H9 (cell line): ENCODE measurements at regions not wholly inside any gene's neighbourhood (a gene's known extent, or its start where the extent isn't known, plus 50 kb on each side); places are given as distances from the start of the nearest gene placed in this dataset.

ENCODE experiments used
- DNase-seq: peaks from one replicate; pipeline ENCODE4 v3.0.0-alpha.2; 2017
- H2AFZ ChIP-seq: one replicate; pipeline ENCODE4 v1.6.1; 2013; ENCODE audit warnings: mild to moderate bottlenecking, low read length, control low read depth, moderate library complexity
- H2AK5ac ChIP-seq: 2 replicates; pipeline ENCODE4 v1.6.1; 2013; ENCODE audit warnings: low read length, control low read depth, mixed read lengths; ENCODE audit not compliant: insufficient read length
- H2BK120ac ChIP-seq: one replicate; pipeline ENCODE4 v1.6.1; 2013; ENCODE audit warnings: low read depth, mild to moderate bottlenecking, low read length, control low read depth, inconsistent platforms; ENCODE audit not compliant: poor library complexity, severe bottlenecking
- H2BK12ac ChIP-seq: 2 replicates; pipeline ENCODE4 v1.6.1; 2013; ENCODE audit warnings: low read length, control low read depth, mixed read lengths, low read depth; ENCODE audit not compliant: insufficient read length
- H2BK15ac ChIP-seq: 2 replicates; pipeline ENCODE4 v1.6.1; 2013; ENCODE audit warnings: low read depth, low read length, control low read depth
- H2BK20ac ChIP-seq: one replicate; pipeline ENCODE4 v1.6.1; 2013; ENCODE audit warnings: low read depth, mild to moderate bottlenecking, low read length, control low read depth, inconsistent platforms; ENCODE audit not compliant: poor library complexity, severe bottlenecking
- H2BK5ac ChIP-seq: 2 replicates; pipeline ENCODE4 v1.6.1; 2013; ENCODE audit warnings: low read length, control low read depth, mixed read lengths; ENCODE audit not compliant: insufficient read length
- H3K14ac ChIP-seq: 2 replicates; pipeline ENCODE4 v1.6.1; 2013; ENCODE audit warnings: low read length, control low read depth; ENCODE audit not compliant: insufficient read depth
- H3K18ac ChIP-seq: 2 replicates; pipeline ENCODE4 v1.6.1; 2013; ENCODE audit warnings: low read depth, mild to moderate bottlenecking, mixed read lengths, low read length, control low read depth; ENCODE audit not compliant: insufficient read length
- H3K23ac ChIP-seq: 2 replicates; pipeline ENCODE4 v1.6.1; 2013; ENCODE audit warnings: low read length, control low read depth, mixed read lengths, low read depth; ENCODE audit not compliant: insufficient read length
- H3K23me2 ChIP-seq: 2 replicates; pipeline ENCODE4 v1.6.1; 2013; ENCODE audit warnings: low read depth, mild to moderate bottlenecking, mixed read lengths, low read length, control low read depth; ENCODE audit not compliant: insufficient read length, poor library complexity, severe bottlenecking
- H3K27ac ChIP-seq: 2 replicates; pipeline ENCODE4 v1.5.1; 2013; ENCODE audit warnings: low read length, control low read depth, mixed read lengths, low read depth; ENCODE audit not compliant: insufficient read length
- H3K27me3 ChIP-seq: 2 replicates; pipeline ENCODE4 v1.6.1; 2013; ENCODE audit warnings: low read length, control low read depth, inconsistent platforms; ENCODE audit not compliant: insufficient read depth
- H3K4ac ChIP-seq: 2 replicates; pipeline ENCODE4 v1.6.1; 2013; ENCODE audit warnings: low read depth, mild to moderate bottlenecking, control low read depth, inconsistent platforms, low read length, moderate library complexity
- H3K4me1 ChIP-seq: 2 replicates; pipeline ENCODE4 v1.6.1; 2013; ENCODE audit warnings: low read length, control low read depth, inconsistent platforms; ENCODE audit not compliant: insufficient read depth
- H3K4me2 ChIP-seq: 2 replicates; pipeline ENCODE4 v1.6.1; 2013; ENCODE audit warnings: low read length, control low read depth, mixed read lengths; ENCODE audit not compliant: insufficient read length, insufficient read depth
- H3K56ac ChIP-seq: 2 replicates; pipeline ENCODE4 v1.6.1; 2013; ENCODE audit warnings: low read depth, mild to moderate bottlenecking, mixed read lengths, low read length, control low read depth; ENCODE audit not compliant: insufficient read length
- H3K79me1 ChIP-seq: 2 replicates; pipeline ENCODE4 v1.6.1; 2013; ENCODE audit warnings: low read depth, mild to moderate bottlenecking, moderate library complexity, low read length, control low read depth, inconsistent platforms; ENCODE audit not compliant: insufficient read depth, poor library complexity, severe bottlenecking
- H3K79me2 ChIP-seq: 2 replicates; pipeline ENCODE4 v1.6.1; 2013; ENCODE audit warnings: low read length, control low read depth, inconsistent platforms; ENCODE audit not compliant: insufficient read depth
- H3K9ac ChIP-seq: 2 replicates; pipeline ENCODE4 v1.6.1; 2013; ENCODE audit warnings: low read length, control low read depth, mixed read lengths; ENCODE audit not compliant: insufficient read length; ENCODE audit errors: extremely low read depth
- H3K9me3 ChIP-seq: one replicate; pipeline ENCODE4 v1.6.1; 2013; ENCODE audit warnings: low read depth, low read length, inconsistent platforms; ENCODE audit not compliant: control insufficient read depth
- H3T11ph ChIP-seq: one replicate; pipeline ENCODE4 v1.6.1; 2013; ENCODE audit warnings: mild to moderate bottlenecking, low read length, control low read depth, inconsistent platforms
- H4K20me1 ChIP-seq: one replicate; pipeline ENCODE4 v1.6.1; 2013; ENCODE audit not compliant: control insufficient read depth, insufficient read length, insufficient read depth
- H4K5ac ChIP-seq: 2 replicates; pipeline ENCODE4 v1.6.1; 2013; ENCODE audit warnings: low read depth, mild to moderate bottlenecking, mixed read lengths, low read length, control low read depth; ENCODE audit not compliant: insufficient read length
- H4K8ac ChIP-seq: replicated peaks from 2 replicates; pipeline ENCODE4 v1.6.1; 2013; ENCODE audit warnings: low read length, control low read depth, mixed read lengths, low read depth; ENCODE audit not compliant: insufficient read length
- H4K91ac ChIP-seq: 2 replicates; pipeline ENCODE4 v1.6.1; 2013; ENCODE audit warnings: low read depth, mild to moderate bottlenecking, moderate library complexity, mixed read lengths, low read length, control low read depth; ENCODE audit not compliant: insufficient read length
- H3K27ac Mint-ChIP-seq, 3 experiments: 2 replicates in 2 of 3; 3 replicates in 1 of 3; pipeline ENCODE4 v1.8.0; 2020 to 2021; ENCODE audit warnings: mixed read lengths in 3 of 3, mild to moderate bottlenecking in 1 of 3, moderate library complexity in 1 of 3
- H3K27me3 Mint-ChIP-seq: 2 replicates; pipeline ENCODE4 v1.8.0; 2021; ENCODE audit warnings: low read depth, mild to moderate bottlenecking, moderate library complexity, mixed read lengths
- H3K36me3 Mint-ChIP-seq, 3 experiments: 2 replicates in 2 of 3; 3 replicates in 1 of 3; pipeline ENCODE4 v1.8.0; 2020 to 2021; ENCODE audit warnings: low read depth in 3 of 3, mixed read lengths in 3 of 3; ENCODE audit not compliant: insufficient read depth in 1 of 3
- H3K4me1 Mint-ChIP-seq, 2 experiments: 2 replicates each; pipeline ENCODE4 v1.8.0; 2020; ENCODE audit warnings: mixed read lengths in 2 of 2
- H3K4me3 Mint-ChIP-seq, 2 experiments: 2 replicates in 1 of 2; 3 replicates in 1 of 2; pipeline ENCODE4 v1.8.0; 2020 to 2021; ENCODE audit warnings: mild to moderate bottlenecking in 2 of 2, mixed read lengths in 2 of 2, moderate library complexity in 1 of 2
- H3K9me3 Mint-ChIP-seq, 2 experiments: 2 replicates in 1 of 2; 3 replicates in 1 of 2; pipeline ENCODE4 v1.8.0; 2020; ENCODE audit warnings: mild to moderate bottlenecking in 2 of 2, mixed read lengths in 2 of 2, moderate library complexity in 1 of 2
- WGBS: extraction: QIAGEN DNeasy Blood & Tissue Kit; methylation state at CpG from one replicate; pipeline ENCODE4 v1.1.7; 2013; ENCODE audit warnings: missing lambda C conversion rate, low lambda C conversion rate, mixed read lengths; ENCODE audit not compliant: insufficient read length; ENCODE audit errors: extremely low coverage; 5-methylcytosine and 5-hydroxymethylcytosine counted together
- TF ChIP-seq, protein P1 (sequence below): fragments of 200-600 bp; sonication (generic); conservative IDR thresholded peaks from 3 replicates; pipeline ENCODE4 v1.8.0; 2021; ENCODE audit warnings: antibody characterized with exemption, mild to moderate bottlenecking

DNA sequence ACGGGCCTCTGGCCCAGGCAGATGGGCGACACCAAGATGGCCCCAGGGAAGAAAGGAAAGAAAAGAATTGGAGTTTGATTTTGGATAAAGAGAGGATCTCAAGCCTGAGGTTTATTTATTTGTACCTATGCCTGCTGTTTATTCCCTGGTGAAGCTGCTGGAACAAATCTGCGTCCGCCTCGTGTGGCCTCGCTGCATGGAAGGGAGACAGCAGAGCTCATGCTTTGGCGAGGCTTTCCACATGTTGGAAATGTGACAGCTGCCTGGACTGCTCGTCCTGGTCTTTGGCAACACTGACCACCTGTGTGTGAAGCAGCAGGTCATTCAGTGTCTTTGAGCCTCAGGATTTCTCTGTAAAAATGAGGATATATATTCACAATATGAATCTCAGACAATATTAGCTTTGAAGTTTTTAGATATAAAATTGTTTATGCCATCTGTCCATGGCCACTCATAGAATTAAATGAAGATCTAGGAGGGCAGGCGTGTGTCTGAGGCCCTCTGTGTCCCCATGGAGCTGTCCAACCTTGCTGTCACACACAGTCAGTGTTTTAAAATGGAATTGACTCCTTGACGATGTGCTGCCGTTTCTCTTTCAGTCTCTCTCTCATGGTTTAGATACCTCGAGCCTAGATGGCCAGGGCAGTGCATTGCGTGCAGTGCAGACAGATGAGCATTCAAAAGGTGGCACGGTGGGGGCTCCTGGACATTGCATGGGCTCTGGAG is 94.3 kb downstream of the SOCS6 start:
- Histone ChIP-seq H4K5ac (no peak overlapping the region), H3K79me2 (no peaks in the 10 kb centered on the region), H3K23me2 (no peaks in the 10 kb centered on the region), H3K18ac (no peak overlapping the region), H3K14ac (no peak overlapping the region), H3K9ac (no peak overlapping the region), H2BK5ac (no peak overlapping the region), H3T11ph (no peak overlapping the region), H4K91ac (no peak overlapping the region), H2BK12ac (no peak overlapping the region), H2BK20ac (no peak overlapping the region), H3K23ac (no peak overlapping the region), H3K79me1 (no peaks in the 10 kb centered on the region), H3K56ac (no peak overlapping the region), H3K4ac (no peak overlapping the region), H3K4me2 (no peak overlapping the region), H2BK15ac (no peak overlapping the region), H4K20me1 (no peaks in the 10 kb centered on the region), H3K27me3 (no peaks in the 10 kb centered on the region), H3K4me1 (no peaks in the 10 kb centered on the region; the same call in 1 of the 2 replicates), H2BK120ac (no peak overlapping the region), H3K9me3 (no peaks in the 10 kb centered on the region), H3K27ac (no peak overlapping the region), H2AFZ (no peak overlapping the region), H2AK5ac (no peak overlapping the region), H4K8ac (no peak overlapping the region)
- Mint-ChIP-seq H3K4me1 (peaks cover 15 to 19% of the 10 kb centered on the region in 2 experiments), H3K4me3 (no peak overlapping the region), H3K27me3 (no peaks in the 10 kb centered on the region), H3K27ac (no peak overlapping the region; a peak in 1 of 7 replicates), H3K36me3 (no peaks in the 10 kb centered on the region), H3K9me3 (no peaks in the 10 kb centered on the region)
- TF ChIP-seq, protein P1, sequence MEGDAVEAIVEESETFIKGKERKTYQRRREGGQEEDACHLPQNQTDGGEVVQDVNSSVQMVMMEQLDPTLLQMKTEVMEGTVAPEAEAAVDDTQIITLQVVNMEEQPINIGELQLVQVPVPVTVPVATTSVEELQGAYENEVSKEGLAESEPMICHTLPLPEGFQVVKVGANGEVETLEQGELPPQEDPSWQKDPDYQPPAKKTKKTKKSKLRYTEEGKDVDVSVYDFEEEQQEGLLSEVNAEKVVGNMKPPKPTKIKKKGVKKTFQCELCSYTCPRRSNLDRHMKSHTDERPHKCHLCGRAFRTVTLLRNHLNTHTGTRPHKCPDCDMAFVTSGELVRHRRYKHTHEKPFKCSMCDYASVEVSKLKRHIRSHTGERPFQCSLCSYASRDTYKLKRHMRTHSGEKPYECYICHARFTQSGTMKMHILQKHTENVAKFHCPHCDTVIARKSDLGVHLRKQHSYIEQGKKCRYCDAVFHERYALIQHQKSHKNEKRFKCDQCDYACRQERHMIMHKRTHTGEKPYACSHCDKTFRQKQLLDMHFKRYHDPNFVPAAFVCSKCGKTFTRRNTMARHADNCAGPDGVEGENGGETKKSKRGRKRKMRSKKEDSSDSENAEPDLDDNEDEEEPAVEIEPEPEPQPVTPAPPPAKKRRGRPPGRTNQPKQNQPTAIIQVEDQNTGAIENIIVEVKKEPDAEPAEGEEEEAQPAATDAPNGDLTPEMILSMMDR, result no peak
- no peak for DNase-seq
- WGBS, result no CpG with 5 or more reads among the region's 14 CpGs
